ENCODE measurements at regions not wholly inside any gene's neighbourhood (a gene's known extent, or its start where the extent isn't known, plus 50 kb on each side); places are given as distances from the start of the nearest gene placed in this dataset.

DNA sequence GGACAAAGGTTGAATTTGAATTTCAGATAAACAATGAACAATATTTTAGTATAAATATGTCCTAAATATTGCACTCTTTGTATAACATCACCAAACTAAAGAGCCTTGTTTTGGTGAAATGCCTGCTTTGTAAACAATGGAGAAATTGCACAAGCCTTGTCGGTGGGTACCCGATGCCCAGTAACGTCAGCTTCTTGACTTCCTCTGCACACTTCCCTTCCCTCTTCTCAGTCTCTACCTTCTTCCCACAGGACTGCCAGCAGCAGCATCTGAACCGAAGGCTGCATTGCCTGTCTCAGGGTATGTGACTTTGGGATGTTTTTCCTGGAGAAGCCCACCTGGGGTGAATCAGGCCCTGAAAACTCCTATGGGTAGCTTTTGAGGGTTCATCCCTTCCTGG, 113.9 kb downstream of the UTP18 start:
- TF ChIP-seq, protein P1, sequence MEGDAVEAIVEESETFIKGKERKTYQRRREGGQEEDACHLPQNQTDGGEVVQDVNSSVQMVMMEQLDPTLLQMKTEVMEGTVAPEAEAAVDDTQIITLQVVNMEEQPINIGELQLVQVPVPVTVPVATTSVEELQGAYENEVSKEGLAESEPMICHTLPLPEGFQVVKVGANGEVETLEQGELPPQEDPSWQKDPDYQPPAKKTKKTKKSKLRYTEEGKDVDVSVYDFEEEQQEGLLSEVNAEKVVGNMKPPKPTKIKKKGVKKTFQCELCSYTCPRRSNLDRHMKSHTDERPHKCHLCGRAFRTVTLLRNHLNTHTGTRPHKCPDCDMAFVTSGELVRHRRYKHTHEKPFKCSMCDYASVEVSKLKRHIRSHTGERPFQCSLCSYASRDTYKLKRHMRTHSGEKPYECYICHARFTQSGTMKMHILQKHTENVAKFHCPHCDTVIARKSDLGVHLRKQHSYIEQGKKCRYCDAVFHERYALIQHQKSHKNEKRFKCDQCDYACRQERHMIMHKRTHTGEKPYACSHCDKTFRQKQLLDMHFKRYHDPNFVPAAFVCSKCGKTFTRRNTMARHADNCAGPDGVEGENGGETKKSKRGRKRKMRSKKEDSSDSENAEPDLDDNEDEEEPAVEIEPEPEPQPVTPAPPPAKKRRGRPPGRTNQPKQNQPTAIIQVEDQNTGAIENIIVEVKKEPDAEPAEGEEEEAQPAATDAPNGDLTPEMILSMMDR (IDR thresholded peaks at IDR 0.05; ENCODE audit: low read depth, low read length): no peak
- TF ChIP-seq POLR2A (IDR thresholded peaks at IDR 0.05; ENCODE audit: extremely low read depth, insufficient read length): no peak
